Liver (tissue), 8 donors: ENCODE measurements at regions not wholly inside any gene's neighbourhood (a gene's known extent, or its start where the extent isn't known, plus 50 kb on each side); places are given as distances from the start of the nearest gene placed in this dataset.

Source experiments
- DNase-seq: peaks from one replicate; pipeline ENCODE4 v3.0.0-alpha.2; 2017; ENCODE audit warnings: low spot score
- H3K27ac ChIP-seq, 2 donors: one replicate each; pipeline ENCODE4 v1.7.0; 2013; ENCODE audit warnings: inconsistent platforms in 2 of 2, low read length in 2 of 2, control low read depth in 1 of 2, low read depth in 1 of 2, mild to moderate bottlenecking in 1 of 2
- H3K27me3 ChIP-seq, 4 donors: one replicate each; pipeline versions ENCODE4 v1.6.1 to v1.7.0; 2013; ENCODE audit warnings: low read length in 3 of 4, inconsistent platforms in 1 of 4, mild to moderate bottlenecking in 1 of 4, moderate library complexity in 1 of 4; ENCODE audit not compliant: control insufficient read depth in 4 of 4, insufficient read depth in 4 of 4
- H3K36me3 ChIP-seq, 4 donors: one replicate each; pipeline versions ENCODE4 v1.6.1 to v1.7.0; 2013; ENCODE audit warnings: low read length in 3 of 4, mild to moderate bottlenecking in 3 of 4, low read depth in 1 of 4, moderate library complexity in 1 of 4; ENCODE audit not compliant: control insufficient read depth in 4 of 4, insufficient read depth in 3 of 4
- H3K4me1 ChIP-seq, 4 donors: one replicate each; pipeline versions ENCODE4 v1.6.1 to v1.7.0; 2013; ENCODE audit warnings: low read length in 3 of 4, mild to moderate bottlenecking in 3 of 4, moderate library complexity in 1 of 4; ENCODE audit not compliant: control insufficient read depth in 4 of 4, insufficient read depth in 4 of 4
- H3K4me3 ChIP-seq, 3 donors: one replicate each; pipeline versions ENCODE4 v1.6.1 to v1.7.0; 2013; ENCODE audit warnings: low read length in 3 of 3, control low read depth in 1 of 3, low read depth in 1 of 3, mild to moderate bottlenecking in 1 of 3
- H3K9ac ChIP-seq, 2 donors: one replicate each; pipeline ENCODE4 v1.7.0; 2013; ENCODE audit warnings: low read length in 2 of 2, mild to moderate bottlenecking in 2 of 2, moderate library complexity in 2 of 2, control low read depth in 1 of 2, low read depth in 1 of 2
- H3K9me3 ChIP-seq, 4 donors: one replicate each; pipeline versions ENCODE4 v1.6.1 to v1.7.0; 2013; ENCODE audit warnings: low read length in 3 of 4; ENCODE audit not compliant: control insufficient read depth in 4 of 4
- EGR1 ChIP-seq, 2 donors: IDR thresholded peaks; 2 replicates each; pipeline ENCODE4 v1.6.1; 2016 to 2018; ENCODE audit warnings: antibody characterized with exemption in 2 of 2, low read depth in 2 of 2
- FOXA1 ChIP-seq: IDR thresholded peaks from 2 replicates; pipeline ENCODE4 v1.6.1; 2016; ENCODE audit warnings: antibody characterized with exemption
- FOXA2 ChIP-seq: IDR thresholded peaks from 2 replicates; pipeline ENCODE4 v1.6.1; 2016; ENCODE audit warnings: antibody characterized with exemption
- GABPA ChIP-seq, 2 donors: IDR thresholded peaks in 1 of 2; conservative IDR thresholded peaks in 1 of 2; 2 replicates each; pipeline ENCODE4 v1.6.1; 2016; ENCODE audit warnings: antibody characterized with exemption in 2 of 2, mild to moderate bottlenecking in 1 of 2, moderate library complexity in 1 of 2
- HNF4A ChIP-seq, 2 donors: conservative IDR thresholded peaks; 2 replicates each; pipeline ENCODE4 v1.6.1; 2016; ENCODE audit warnings: antibody characterized with exemption in 2 of 2, mild to moderate bottlenecking in 2 of 2
- HNF4G ChIP-seq: IDR thresholded peaks from 2 replicates; pipeline ENCODE4 v1.6.1; 2016; ENCODE audit warnings: antibody characterized with exemption
- NR2F2 ChIP-seq: IDR thresholded peaks from 2 replicates; pipeline ENCODE4 v1.6.1; 2016; ENCODE audit warnings: antibody characterized with exemption
- RAD21 ChIP-seq, 2 donors: IDR thresholded peaks; 2 replicates each; pipeline ENCODE4 v1.6.1; 2016; ENCODE audit warnings: antibody characterized with exemption in 2 of 2, mild to moderate bottlenecking in 2 of 2
- RXRA ChIP-seq, 2 donors: IDR thresholded peaks; 2 replicates each; pipeline ENCODE4 v1.6.1; 2017 to 2018; ENCODE audit warnings: antibody characterized with exemption in 2 of 2, mild to moderate bottlenecking in 1 of 2
- SP1 ChIP-seq: IDR thresholded peaks from 2 replicates; pipeline ENCODE4 v1.6.1; 2018; ENCODE audit warnings: antibody characterized with exemption, mild to moderate bottlenecking
- TAF1 ChIP-seq: conservative IDR thresholded peaks from 2 replicates; pipeline ENCODE4 v1.6.1; 2016; ENCODE audit warnings: antibody characterized with exemption, mild to moderate bottlenecking
- YY1 ChIP-seq: IDR thresholded peaks from 2 replicates; pipeline ENCODE4 v1.6.1; 2016; ENCODE audit warnings: antibody characterized with exemption, mild to moderate bottlenecking
- WGBS: extraction: QIAGEN DNeasy Blood & Tissue Kit; methylation state at CpG from one replicate; pipeline ENCODE4 v1.1.7; 2013; 5-methylcytosine and 5-hydroxymethylcytosine counted together
- TF ChIP-seq, protein P1 (sequence below): IDR thresholded peaks from 2 replicates; pipeline ENCODE4 v1.6.1; 2016; ENCODE audit warnings: antibody characterized with exemption, mild to moderate bottlenecking
- TF ChIP-seq, protein P2 (sequence below): fragments of 150-350 bp; IDR thresholded peaks from 2 replicates; pipeline ENCODE4 v1.5.1; 2017; ENCODE audit warnings: improper control_type of control experiment, low read depth, low read length; ENCODE audit not compliant: missing input control
- TF ChIP-seq, protein P3 (sequence below): IDR thresholded peaks from 2 replicates; pipeline ENCODE4 v1.6.1; 2016; ENCODE audit warnings: antibody characterized with exemption
- TF ChIP-seq, protein P4 (sequence below): IDR thresholded peaks from 2 replicates; pipeline ENCODE4 v1.6.1; 2016; ENCODE audit warnings: antibody characterized with exemption
- TF ChIP-seq, protein P5 (sequence below): IDR thresholded peaks from 2 replicates; pipeline ENCODE4 v1.6.1; 2016; ENCODE audit warnings: antibody characterized with exemption
- donor health status: healthy.
- donor health status: healthy.
- donor health status: healthy.
- donor health status: healthy.
- donor health status: healthy.

DNA sequence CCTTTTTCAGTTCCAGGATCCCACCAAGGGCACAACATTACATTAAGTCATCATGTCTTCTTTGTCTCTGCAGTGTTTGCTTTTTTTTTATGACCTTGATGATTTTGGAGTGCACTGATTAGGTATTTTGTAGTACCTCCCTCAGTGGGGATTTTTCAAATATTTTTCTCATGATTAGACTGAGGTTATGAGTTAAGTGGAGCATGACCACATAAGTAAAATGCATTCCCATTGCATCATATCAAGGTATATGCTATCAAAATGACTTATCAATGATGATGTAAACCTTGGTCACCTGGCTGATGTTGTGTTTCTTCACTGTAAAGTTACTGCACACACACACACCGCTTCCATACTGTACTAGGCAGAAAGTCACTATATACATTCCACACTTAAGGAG lies 96.7 kb upstream of the TRPC4 start:
- WGBS = 99% methylated on average over 1 of the region's 1 CpG
- Histone ChIP-seq H3K4me3 (no peak overlapping the region), H3K9me3 (no peaks in the 10 kb centered on the region), H3K27ac (no peak overlapping the region), H3K4me1 (no peaks in the 10 kb centered on the region), H3K36me3 (no peaks in the 10 kb centered on the region), H3K27me3 (no peaks in the 10 kb centered on the region), H3K9ac (no peak overlapping the region)
- DNase-seq = no peak
- TF ChIP-seq, protein P1, sequence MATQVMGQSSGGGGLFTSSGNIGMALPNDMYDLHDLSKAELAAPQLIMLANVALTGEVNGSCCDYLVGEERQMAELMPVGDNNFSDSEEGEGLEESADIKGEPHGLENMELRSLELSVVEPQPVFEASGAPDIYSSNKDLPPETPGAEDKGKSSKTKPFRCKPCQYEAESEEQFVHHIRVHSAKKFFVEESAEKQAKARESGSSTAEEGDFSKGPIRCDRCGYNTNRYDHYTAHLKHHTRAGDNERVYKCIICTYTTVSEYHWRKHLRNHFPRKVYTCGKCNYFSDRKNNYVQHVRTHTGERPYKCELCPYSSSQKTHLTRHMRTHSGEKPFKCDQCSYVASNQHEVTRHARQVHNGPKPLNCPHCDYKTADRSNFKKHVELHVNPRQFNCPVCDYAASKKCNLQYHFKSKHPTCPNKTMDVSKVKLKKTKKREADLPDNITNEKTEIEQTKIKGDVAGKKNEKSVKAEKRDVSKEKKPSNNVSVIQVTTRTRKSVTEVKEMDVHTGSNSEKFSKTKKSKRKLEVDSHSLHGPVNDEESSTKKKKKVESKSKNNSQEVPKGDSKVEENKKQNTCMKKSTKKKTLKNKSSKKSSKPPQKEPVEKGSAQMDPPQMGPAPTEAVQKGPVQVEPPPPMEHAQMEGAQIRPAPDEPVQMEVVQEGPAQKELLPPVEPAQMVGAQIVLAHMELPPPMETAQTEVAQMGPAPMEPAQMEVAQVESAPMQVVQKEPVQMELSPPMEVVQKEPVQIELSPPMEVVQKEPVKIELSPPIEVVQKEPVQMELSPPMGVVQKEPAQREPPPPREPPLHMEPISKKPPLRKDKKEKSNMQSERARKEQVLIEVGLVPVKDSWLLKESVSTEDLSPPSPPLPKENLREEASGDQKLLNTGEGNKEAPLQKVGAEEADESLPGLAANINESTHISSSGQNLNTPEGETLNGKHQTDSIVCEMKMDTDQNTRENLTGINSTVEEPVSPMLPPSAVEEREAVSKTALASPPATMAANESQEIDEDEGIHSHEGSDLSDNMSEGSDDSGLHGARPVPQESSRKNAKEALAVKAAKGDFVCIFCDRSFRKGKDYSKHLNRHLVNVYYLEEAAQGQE = no peak
- TF ChIP-seq EGR1 (IDR thresholded peaks at IDR 0.05; ENCODE audit: low read depth in 2 of 2) = no peak
- TF ChIP-seq FOXA2 = no peak

DNA sequence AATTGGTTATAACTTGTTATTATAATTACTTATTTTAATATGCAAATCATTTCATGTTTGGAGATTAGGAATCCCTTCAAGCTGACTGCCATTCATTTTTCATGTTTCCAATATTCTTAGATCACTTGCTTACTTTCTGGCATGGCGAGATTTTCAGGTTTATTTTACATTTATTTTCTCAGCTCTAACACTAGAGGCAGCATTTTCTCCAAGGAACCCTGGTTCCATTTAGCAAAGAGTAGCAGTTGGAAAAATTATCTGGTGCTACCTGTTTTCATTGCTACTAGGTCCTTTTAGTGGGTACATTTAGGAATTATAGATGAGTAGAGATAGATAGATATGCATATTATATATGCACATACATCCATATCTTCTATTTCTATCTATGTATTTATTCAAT lies 90.9 kb upstream of the TRPC4 start:
- TF ChIP-seq, protein P2, sequence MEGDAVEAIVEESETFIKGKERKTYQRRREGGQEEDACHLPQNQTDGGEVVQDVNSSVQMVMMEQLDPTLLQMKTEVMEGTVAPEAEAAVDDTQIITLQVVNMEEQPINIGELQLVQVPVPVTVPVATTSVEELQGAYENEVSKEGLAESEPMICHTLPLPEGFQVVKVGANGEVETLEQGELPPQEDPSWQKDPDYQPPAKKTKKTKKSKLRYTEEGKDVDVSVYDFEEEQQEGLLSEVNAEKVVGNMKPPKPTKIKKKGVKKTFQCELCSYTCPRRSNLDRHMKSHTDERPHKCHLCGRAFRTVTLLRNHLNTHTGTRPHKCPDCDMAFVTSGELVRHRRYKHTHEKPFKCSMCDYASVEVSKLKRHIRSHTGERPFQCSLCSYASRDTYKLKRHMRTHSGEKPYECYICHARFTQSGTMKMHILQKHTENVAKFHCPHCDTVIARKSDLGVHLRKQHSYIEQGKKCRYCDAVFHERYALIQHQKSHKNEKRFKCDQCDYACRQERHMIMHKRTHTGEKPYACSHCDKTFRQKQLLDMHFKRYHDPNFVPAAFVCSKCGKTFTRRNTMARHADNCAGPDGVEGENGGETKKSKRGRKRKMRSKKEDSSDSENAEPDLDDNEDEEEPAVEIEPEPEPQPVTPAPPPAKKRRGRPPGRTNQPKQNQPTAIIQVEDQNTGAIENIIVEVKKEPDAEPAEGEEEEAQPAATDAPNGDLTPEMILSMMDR = no peak
- TF ChIP-seq YY1 = no peak
- TF ChIP-seq HNF4G = no peak
- TF ChIP-seq NR2F2 = no peak
- TF ChIP-seq, protein P1 = no peak
- no peak for TF ChIP-seq RAD21 (IDR thresholded peaks at IDR 0.05)
- no peak for TF ChIP-seq EGR1 (IDR thresholded peaks at IDR 0.05; ENCODE audit: low read depth in 2 of 2)
- TF ChIP-seq, protein P3, sequence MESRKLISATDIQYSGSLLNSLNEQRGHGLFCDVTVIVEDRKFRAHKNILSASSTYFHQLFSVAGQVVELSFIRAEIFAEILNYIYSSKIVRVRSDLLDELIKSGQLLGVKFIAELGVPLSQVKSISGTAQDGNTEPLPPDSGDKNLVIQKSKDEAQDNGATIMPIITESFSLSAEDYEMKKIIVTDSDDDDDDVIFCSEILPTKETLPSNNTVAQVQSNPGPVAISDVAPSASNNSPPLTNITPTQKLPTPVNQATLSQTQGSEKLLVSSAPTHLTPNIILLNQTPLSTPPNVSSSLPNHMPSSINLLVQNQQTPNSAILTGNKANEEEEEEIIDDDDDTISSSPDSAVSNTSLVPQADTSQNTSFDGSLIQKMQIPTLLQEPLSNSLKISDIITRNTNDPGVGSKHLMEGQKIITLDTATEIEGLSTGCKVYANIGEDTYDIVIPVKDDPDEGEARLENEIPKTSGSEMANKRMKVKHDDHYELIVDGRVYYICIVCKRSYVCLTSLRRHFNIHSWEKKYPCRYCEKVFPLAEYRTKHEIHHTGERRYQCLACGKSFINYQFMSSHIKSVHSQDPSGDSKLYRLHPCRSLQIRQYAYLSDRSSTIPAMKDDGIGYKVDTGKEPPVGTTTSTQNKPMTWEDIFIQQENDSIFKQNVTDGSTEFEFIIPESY = no peak
- TF ChIP-seq FOXA2 = no peak
- no peak for TF ChIP-seq TAF1
- no peak for TF ChIP-seq HNF4A (conservative IDR thresholded peaks at IDR 0.05)
- TF ChIP-seq, protein P4, sequence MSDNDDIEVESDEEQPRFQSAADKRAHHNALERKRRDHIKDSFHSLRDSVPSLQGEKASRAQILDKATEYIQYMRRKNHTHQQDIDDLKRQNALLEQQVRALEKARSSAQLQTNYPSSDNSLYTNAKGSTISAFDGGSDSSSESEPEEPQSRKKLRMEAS = no peak
- no peak for TF ChIP-seq FOXA1
- no peak for TF ChIP-seq SP1
- TF ChIP-seq RXRA (IDR thresholded peaks at IDR 0.05) = no peak
- TF ChIP-seq, protein P5, sequence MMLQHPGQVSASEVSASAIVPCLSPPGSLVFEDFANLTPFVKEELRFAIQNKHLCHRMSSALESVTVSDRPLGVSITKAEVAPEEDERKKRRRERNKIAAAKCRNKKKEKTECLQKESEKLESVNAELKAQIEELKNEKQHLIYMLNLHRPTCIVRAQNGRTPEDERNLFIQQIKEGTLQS = no peak
- TF ChIP-seq GABPA (IDR thresholded peaks at IDR 0.05 in 1 of 2, conservative IDR thresholded peaks at IDR 0.05 in 1 of 2) = no peak
- no peaks in the 10 kb centered on the region for H3K36me3 ChIP-seq
- H3K27me3 ChIP-seq = no peaks in the 10 kb centered on the region
- no peak overlapping the region for H3K27ac ChIP-seq
- H3K9me3 ChIP-seq = no peaks in the 10 kb centered on the region
- DNase-seq = no peak
- H3K4me1 ChIP-seq = no peaks in the 10 kb centered on the region
- H3K9ac ChIP-seq = no peak overlapping the region
- WGBS = 86% methylated on average over 1 of the region's 1 CpG
- no peak overlapping the region for H3K4me3 ChIP-seq
